IPS-18c (cell line): ENCODE measurements at regions not wholly inside any gene's neighbourhood (a gene's known extent, or its start where the extent isn't known, plus 50 kb on each side); places are given as distances from the start of the nearest gene placed in this dataset.

Source experiments
- H3K4me3 ChIP-seq: 2 replicates; pipeline ENCODE4 v1.7.0; 2013; ENCODE audit warnings: low read depth, mild to moderate bottlenecking, low read length, moderate library complexity; ENCODE audit not compliant: insufficient read depth
- H3K9me3 ChIP-seq: one replicate; pipeline ENCODE4 v1.6.1; 2013; ENCODE audit warnings: mild to moderate bottlenecking, low read length, moderate library complexity; ENCODE audit not compliant: control insufficient read depth, insufficient read depth

GRCh38 chr4:123867910-123868587, 471.5 kb downstream of the SPRY1 start:
- no peak overlapping the region for H3K4me3 ChIP-seq

GRCh38 chr4:123869286-123870215, 473.0 kb downstream of the SPRY1 start:
- H3K9me3 ChIP-seq, result no peaks in the 10 kb centered on the region
- no peak overlapping the region for H3K4me3 ChIP-seq

More at GRCh38 chr4:123867910-123868587, 471.5 kb downstream of the SPRY1 start:
- H3K9me3 ChIP-seq, result no peaks in the 10 kb centered on the region

GRCh38 chr4:123870216-123870876, 473.8 kb downstream of the SPRY1 start:
- Histone ChIP-seq H3K9me3 (no peaks in the 10 kb centered on the region), H3K4me3 (no peak overlapping the region)

GRCh38 chr4:123871341-123871740, 474.7 kb downstream of the SPRY1 start:
- H3K9me3 ChIP-seq, result no peaks in the 10 kb centered on the region
- H3K4me3 ChIP-seq, result no peak overlapping the region

- no peaks in the 10 kb centered on the region for H3K9me3 ChIP-seq
- no peak overlapping the region for H3K4me3 ChIP-seq
Observed at GRCh38 chr4:123874063-123874462, 477.5 kb downstream of the SPRY1 start.

GRCh38 chr4:123876143-123876542, 479.5 kb downstream of the SPRY1 start:
- H3K9me3 ChIP-seq, result no peaks in the 10 kb centered on the region
- no peak overlapping the region for H3K4me3 ChIP-seq

GRCh38 chr4:123876671-123877101, 480.1 kb downstream of the SPRY1 start:
- Histone ChIP-seq H3K9me3 (no peaks in the 10 kb centered on the region), H3K4me3 (no peak overlapping the region)

- no peak overlapping the region for H3K4me3 ChIP-seq
- H3K9me3 ChIP-seq, result no peaks in the 10 kb centered on the region
Observed at GRCh38 chr4:123877551-123877950, 481.0 kb downstream of the SPRY1 start.

GRCh38 chr4:123878976-123879375, 482.4 kb downstream of the SPRY1 start:
- no peak overlapping the region for H3K4me3 ChIP-seq
- H3K9me3 ChIP-seq, result no peaks in the 10 kb centered on the region

- H3K4me3 ChIP-seq, result no peak overlapping the region
- H3K9me3 ChIP-seq, result no peaks in the 10 kb centered on the region
Observed at GRCh38 chr4:123880631-123881030, 484.0 kb downstream of the SPRY1 start.

GRCh38 chr4:123884922-123885321, 488.3 kb downstream of the SPRY1 start:
- Histone ChIP-seq H3K9me3 (no peaks in the 10 kb centered on the region), H3K4me3 (no peak overlapping the region)

GRCh38 chr4:123889507-123889906, 492.9 kb downstream of the SPRY1 start:
- no peak overlapping the region for H3K4me3 ChIP-seq
- no peaks in the 10 kb centered on the region for H3K9me3 ChIP-seq

GRCh38 chr4:123890889-123891288, 494.3 kb downstream of the SPRY1 start:
- Histone ChIP-seq H3K4me3 (no peak overlapping the region), H3K9me3 (no peaks in the 10 kb centered on the region)

GRCh38 chr4:123891881-123892280, 495.3 kb downstream of the SPRY1 start:
- no peak overlapping the region for H3K4me3 ChIP-seq
- no peaks in the 10 kb centered on the region for H3K9me3 ChIP-seq

- Histone ChIP-seq H3K4me3 (no peak overlapping the region), H3K9me3 (no peaks in the 10 kb centered on the region)
Observed at GRCh38 chr4:123892368-123892976, 495.9 kb downstream of the SPRY1 start.

- Histone ChIP-seq H3K4me3 (no peak overlapping the region), H3K9me3 (no peaks in the 10 kb centered on the region)
Observed at GRCh38 chr4:123893011-123893981, 496.7 kb downstream of the SPRY1 start.
